H9 (cell line): ENCODE measurements at regions not wholly inside any gene's neighbourhood (a gene's known extent, or its start where the extent isn't known, plus 50 kb on each side); places are given as distances from the start of the nearest gene placed in this dataset.

Source experiments
- DNase-seq: peaks from one replicate; pipeline ENCODE4 v3.0.0-alpha.2; 2017
- H2AFZ ChIP-seq: one replicate; pipeline ENCODE4 v1.6.1; 2013; ENCODE audit warnings: mild to moderate bottlenecking, low read length, control low read depth, moderate library complexity
- H2AK5ac ChIP-seq: 2 replicates; pipeline ENCODE4 v1.6.1; 2013; ENCODE audit warnings: low read length, control low read depth, mixed read lengths; ENCODE audit not compliant: insufficient read length
- H2BK120ac ChIP-seq: one replicate; pipeline ENCODE4 v1.6.1; 2013; ENCODE audit warnings: low read depth, mild to moderate bottlenecking, low read length, control low read depth, inconsistent platforms; ENCODE audit not compliant: poor library complexity, severe bottlenecking
- H2BK12ac ChIP-seq: 2 replicates; pipeline ENCODE4 v1.6.1; 2013; ENCODE audit warnings: low read length, control low read depth, mixed read lengths, low read depth; ENCODE audit not compliant: insufficient read length
- H2BK15ac ChIP-seq: 2 replicates; pipeline ENCODE4 v1.6.1; 2013; ENCODE audit warnings: low read depth, low read length, control low read depth
- H2BK20ac ChIP-seq: one replicate; pipeline ENCODE4 v1.6.1; 2013; ENCODE audit warnings: low read depth, mild to moderate bottlenecking, low read length, control low read depth, inconsistent platforms; ENCODE audit not compliant: poor library complexity, severe bottlenecking
- H2BK5ac ChIP-seq: 2 replicates; pipeline ENCODE4 v1.6.1; 2013; ENCODE audit warnings: low read length, control low read depth, mixed read lengths; ENCODE audit not compliant: insufficient read length
- H3K14ac ChIP-seq: 2 replicates; pipeline ENCODE4 v1.6.1; 2013; ENCODE audit warnings: low read length, control low read depth; ENCODE audit not compliant: insufficient read depth
- H3K18ac ChIP-seq: 2 replicates; pipeline ENCODE4 v1.6.1; 2013; ENCODE audit warnings: low read depth, mild to moderate bottlenecking, mixed read lengths, low read length, control low read depth; ENCODE audit not compliant: insufficient read length
- H3K23ac ChIP-seq: 2 replicates; pipeline ENCODE4 v1.6.1; 2013; ENCODE audit warnings: low read length, control low read depth, mixed read lengths, low read depth; ENCODE audit not compliant: insufficient read length
- H3K23me2 ChIP-seq: 2 replicates; pipeline ENCODE4 v1.6.1; 2013; ENCODE audit warnings: low read depth, mild to moderate bottlenecking, mixed read lengths, low read length, control low read depth; ENCODE audit not compliant: insufficient read length, poor library complexity, severe bottlenecking
- H3K27ac ChIP-seq: 2 replicates; pipeline ENCODE4 v1.5.1; 2013; ENCODE audit warnings: low read length, control low read depth, mixed read lengths, low read depth; ENCODE audit not compliant: insufficient read length
- H3K27me3 ChIP-seq: 2 replicates; pipeline ENCODE4 v1.6.1; 2013; ENCODE audit warnings: low read length, control low read depth, inconsistent platforms; ENCODE audit not compliant: insufficient read depth
- H3K4ac ChIP-seq: 2 replicates; pipeline ENCODE4 v1.6.1; 2013; ENCODE audit warnings: low read depth, mild to moderate bottlenecking, control low read depth, inconsistent platforms, low read length, moderate library complexity
- H3K4me1 ChIP-seq: 2 replicates; pipeline ENCODE4 v1.6.1; 2013; ENCODE audit warnings: low read length, control low read depth, inconsistent platforms; ENCODE audit not compliant: insufficient read depth
- H3K4me2 ChIP-seq: 2 replicates; pipeline ENCODE4 v1.6.1; 2013; ENCODE audit warnings: low read length, control low read depth, mixed read lengths; ENCODE audit not compliant: insufficient read length, insufficient read depth
- H3K56ac ChIP-seq: 2 replicates; pipeline ENCODE4 v1.6.1; 2013; ENCODE audit warnings: low read depth, mild to moderate bottlenecking, mixed read lengths, low read length, control low read depth; ENCODE audit not compliant: insufficient read length
- H3K79me1 ChIP-seq: 2 replicates; pipeline ENCODE4 v1.6.1; 2013; ENCODE audit warnings: low read depth, mild to moderate bottlenecking, moderate library complexity, low read length, control low read depth, inconsistent platforms; ENCODE audit not compliant: insufficient read depth, poor library complexity, severe bottlenecking
- H3K79me2 ChIP-seq: 2 replicates; pipeline ENCODE4 v1.6.1; 2013; ENCODE audit warnings: low read length, control low read depth, inconsistent platforms; ENCODE audit not compliant: insufficient read depth
- H3K9ac ChIP-seq: 2 replicates; pipeline ENCODE4 v1.6.1; 2013; ENCODE audit warnings: low read length, control low read depth, mixed read lengths; ENCODE audit not compliant: insufficient read length; ENCODE audit errors: extremely low read depth
- H3K9me3 ChIP-seq: one replicate; pipeline ENCODE4 v1.6.1; 2013; ENCODE audit warnings: low read depth, low read length, inconsistent platforms; ENCODE audit not compliant: control insufficient read depth
- H3T11ph ChIP-seq: one replicate; pipeline ENCODE4 v1.6.1; 2013; ENCODE audit warnings: mild to moderate bottlenecking, low read length, control low read depth, inconsistent platforms
- H4K20me1 ChIP-seq: one replicate; pipeline ENCODE4 v1.6.1; 2013; ENCODE audit not compliant: control insufficient read depth, insufficient read length, insufficient read depth
- H4K5ac ChIP-seq: 2 replicates; pipeline ENCODE4 v1.6.1; 2013; ENCODE audit warnings: low read depth, mild to moderate bottlenecking, mixed read lengths, low read length, control low read depth; ENCODE audit not compliant: insufficient read length
- H4K8ac ChIP-seq: replicated peaks from 2 replicates; pipeline ENCODE4 v1.6.1; 2013; ENCODE audit warnings: low read length, control low read depth, mixed read lengths, low read depth; ENCODE audit not compliant: insufficient read length
- H4K91ac ChIP-seq: 2 replicates; pipeline ENCODE4 v1.6.1; 2013; ENCODE audit warnings: low read depth, mild to moderate bottlenecking, moderate library complexity, mixed read lengths, low read length, control low read depth; ENCODE audit not compliant: insufficient read length
- H3K27ac Mint-ChIP-seq, 3 experiments: 2 replicates in 2 of 3; 3 replicates in 1 of 3; pipeline ENCODE4 v1.8.0; 2020 to 2021; ENCODE audit warnings: mixed read lengths in 3 of 3, mild to moderate bottlenecking in 1 of 3, moderate library complexity in 1 of 3
- H3K27me3 Mint-ChIP-seq: 2 replicates; pipeline ENCODE4 v1.8.0; 2021; ENCODE audit warnings: low read depth, mild to moderate bottlenecking, moderate library complexity, mixed read lengths
- H3K36me3 Mint-ChIP-seq, 3 experiments: 2 replicates in 2 of 3; 3 replicates in 1 of 3; pipeline ENCODE4 v1.8.0; 2020 to 2021; ENCODE audit warnings: low read depth in 3 of 3, mixed read lengths in 3 of 3; ENCODE audit not compliant: insufficient read depth in 1 of 3
- H3K4me1 Mint-ChIP-seq, 2 experiments: 2 replicates each; pipeline ENCODE4 v1.8.0; 2020; ENCODE audit warnings: mixed read lengths in 2 of 2
- H3K4me3 Mint-ChIP-seq, 2 experiments: 2 replicates in 1 of 2; 3 replicates in 1 of 2; pipeline ENCODE4 v1.8.0; 2020 to 2021; ENCODE audit warnings: mild to moderate bottlenecking in 2 of 2, mixed read lengths in 2 of 2, moderate library complexity in 1 of 2
- H3K9me3 Mint-ChIP-seq, 2 experiments: 2 replicates in 1 of 2; 3 replicates in 1 of 2; pipeline ENCODE4 v1.8.0; 2020; ENCODE audit warnings: mild to moderate bottlenecking in 2 of 2, mixed read lengths in 2 of 2, moderate library complexity in 1 of 2
- WGBS: extraction: QIAGEN DNeasy Blood & Tissue Kit; methylation state at CpG from one replicate; pipeline ENCODE4 v1.1.7; 2013; ENCODE audit warnings: missing lambda C conversion rate, low lambda C conversion rate, mixed read lengths; ENCODE audit not compliant: insufficient read length; ENCODE audit errors: extremely low coverage; 5-methylcytosine and 5-hydroxymethylcytosine counted together
- TF ChIP-seq, protein P1 (sequence below): fragments of 200-600 bp; sonication (generic); conservative IDR thresholded peaks from 3 replicates; pipeline ENCODE4 v1.8.0; 2021; ENCODE audit warnings: antibody characterized with exemption, mild to moderate bottlenecking

DNA sequence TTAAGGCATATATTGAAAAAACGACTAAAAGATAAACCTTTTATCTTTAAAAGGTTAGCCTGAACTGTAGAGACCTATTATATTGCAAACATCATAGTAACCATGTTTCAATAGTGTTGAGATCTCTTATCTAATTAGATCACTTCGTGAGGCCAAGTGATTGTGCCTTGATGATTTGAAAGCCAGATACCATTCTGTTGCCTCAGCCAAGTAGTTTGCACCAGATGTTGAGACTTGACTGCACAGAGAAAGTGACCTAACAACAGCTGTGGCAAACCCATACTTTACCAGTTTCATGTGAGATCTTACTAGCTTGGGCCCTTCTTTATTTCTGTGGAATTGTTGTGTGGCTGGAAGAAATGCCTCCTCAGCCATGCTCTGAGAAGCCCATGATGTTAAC lies 717.3 kb downstream of the KCNJ2 start:
- no peak overlapping the region for H3K14ac ChIP-seq
- H3K9me3 Mint-ChIP-seq, result peaks cover 0 to 16% of the 10 kb centered on the region in 2 experiments; a peak in 3 of 5 replicates
- H3K23ac ChIP-seq, result no peak overlapping the region
- no peak overlapping the region for H4K8ac ChIP-seq
- no peaks in the 10 kb centered on the region for H3K79me2 ChIP-seq
- no peak overlapping the region for H2AFZ ChIP-seq
- H2BK12ac ChIP-seq, result no peak overlapping the region
- no peak overlapping the region for H3K27ac Mint-ChIP-seq
- H3K36me3 Mint-ChIP-seq, result peaks cover 0 to 5% (median 5%) of the 10 kb centered on the region in 3 experiments; a peak in 4 of 7 replicates
- TF ChIP-seq, protein P1, sequence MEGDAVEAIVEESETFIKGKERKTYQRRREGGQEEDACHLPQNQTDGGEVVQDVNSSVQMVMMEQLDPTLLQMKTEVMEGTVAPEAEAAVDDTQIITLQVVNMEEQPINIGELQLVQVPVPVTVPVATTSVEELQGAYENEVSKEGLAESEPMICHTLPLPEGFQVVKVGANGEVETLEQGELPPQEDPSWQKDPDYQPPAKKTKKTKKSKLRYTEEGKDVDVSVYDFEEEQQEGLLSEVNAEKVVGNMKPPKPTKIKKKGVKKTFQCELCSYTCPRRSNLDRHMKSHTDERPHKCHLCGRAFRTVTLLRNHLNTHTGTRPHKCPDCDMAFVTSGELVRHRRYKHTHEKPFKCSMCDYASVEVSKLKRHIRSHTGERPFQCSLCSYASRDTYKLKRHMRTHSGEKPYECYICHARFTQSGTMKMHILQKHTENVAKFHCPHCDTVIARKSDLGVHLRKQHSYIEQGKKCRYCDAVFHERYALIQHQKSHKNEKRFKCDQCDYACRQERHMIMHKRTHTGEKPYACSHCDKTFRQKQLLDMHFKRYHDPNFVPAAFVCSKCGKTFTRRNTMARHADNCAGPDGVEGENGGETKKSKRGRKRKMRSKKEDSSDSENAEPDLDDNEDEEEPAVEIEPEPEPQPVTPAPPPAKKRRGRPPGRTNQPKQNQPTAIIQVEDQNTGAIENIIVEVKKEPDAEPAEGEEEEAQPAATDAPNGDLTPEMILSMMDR, result no peak
- no CpG with 5 or more reads among the region's 2 CpGs for WGBS
- no peak for DNase-seq
- H2BK15ac ChIP-seq, result no peak overlapping the region
- no peak overlapping the region for H4K5ac ChIP-seq
- H3K79me1 ChIP-seq, result no peaks in the 10 kb centered on the region
- peaks cover 8 to 13% of the 10 kb centered on the region in 2 experiments for H3K4me1 Mint-ChIP-seq
- no peaks in the 10 kb centered on the region; the same call in 1 of the 2 replicates for H3K4me1 ChIP-seq
- no peak overlapping the region for H2AK5ac ChIP-seq
- no peaks in the 10 kb centered on the region for H3K23me2 ChIP-seq
- H4K91ac ChIP-seq, result no peak overlapping the region
- no peak overlapping the region for H2BK120ac ChIP-seq
- no peak overlapping the region for H3K4me2 ChIP-seq
- no peak overlapping the region for H3K18ac ChIP-seq
- H3K4ac ChIP-seq, result no peak overlapping the region
- H3K4me3 Mint-ChIP-seq, result no peak overlapping the region
- H3K9me3 ChIP-seq, result no peaks in the 10 kb centered on the region
- H3K27me3 ChIP-seq, result no peaks in the 10 kb centered on the region
- H2BK20ac ChIP-seq, result no peak overlapping the region
- no peak overlapping the region for H3K27ac ChIP-seq
- no peak overlapping the region for H3K9ac ChIP-seq
- no peaks in the 10 kb centered on the region for H4K20me1 ChIP-seq
- H3K56ac ChIP-seq, result no peak overlapping the region
- no peak overlapping the region for H2BK5ac ChIP-seq
- no peak overlapping the region for H3T11ph ChIP-seq
- peaks cover 2% of the 10 kb centered on the region; the same call in 1 of the 2 replicates for H3K27me3 Mint-ChIP-seq
